Frontal cortex (tissue), 3 donors: ENCODE measurements at regions not wholly inside any gene's neighbourhood (a gene's known extent, or its start where the extent isn't known, plus 50 kb on each side); places are given as distances from the start of the nearest gene placed in this dataset.

Source experiments
- DNase-seq, 2 donors: peaks; one replicate each; pipeline ENCODE4 v3.0.0; 2012; ENCODE audit warnings: low spot score in 2 of 2
- FAIRE-seq: peaks from 2 replicates; lab custom pipeline; 2012; peaks lifted over from hg19 to GRCh38; lab: Jason Lieb, UNC
- donor health status: control.
- donor health status: control.
- donor health status: control.

DNA sequence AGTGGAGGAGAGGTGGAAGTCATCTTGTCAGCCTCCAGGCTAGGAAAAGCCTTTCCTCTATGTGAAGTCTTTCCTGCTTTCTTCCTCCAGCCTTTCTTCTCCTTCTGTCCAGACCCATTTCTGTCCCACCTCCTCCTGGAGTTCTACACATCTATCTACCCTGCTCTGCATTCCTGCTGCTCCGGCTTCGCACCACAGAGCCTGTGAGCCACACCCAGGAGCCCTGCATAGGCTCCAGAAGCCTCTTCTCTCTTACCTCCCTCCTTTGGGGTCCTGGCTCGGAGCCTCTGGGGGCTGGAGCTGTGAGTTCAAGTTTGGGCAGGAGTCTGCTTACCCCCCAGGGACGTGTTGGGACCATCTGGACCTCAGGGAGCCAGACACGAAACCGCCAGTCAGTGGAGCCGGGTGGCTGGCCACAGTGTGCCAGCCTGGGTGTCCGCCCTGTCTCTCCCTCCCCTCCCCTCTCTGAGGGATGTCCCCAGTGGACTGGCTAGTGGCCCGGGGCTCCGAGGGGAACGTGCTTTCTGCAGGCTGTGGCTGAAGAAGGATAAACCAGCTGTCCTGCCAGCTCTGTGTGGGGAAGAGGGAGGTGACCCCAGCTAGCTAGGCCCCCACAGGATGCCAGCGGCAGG, 99.2 kb downstream of the VEGFA start:
- FAIRE-seq (no peak), DNase-seq (no peak)

DNA sequence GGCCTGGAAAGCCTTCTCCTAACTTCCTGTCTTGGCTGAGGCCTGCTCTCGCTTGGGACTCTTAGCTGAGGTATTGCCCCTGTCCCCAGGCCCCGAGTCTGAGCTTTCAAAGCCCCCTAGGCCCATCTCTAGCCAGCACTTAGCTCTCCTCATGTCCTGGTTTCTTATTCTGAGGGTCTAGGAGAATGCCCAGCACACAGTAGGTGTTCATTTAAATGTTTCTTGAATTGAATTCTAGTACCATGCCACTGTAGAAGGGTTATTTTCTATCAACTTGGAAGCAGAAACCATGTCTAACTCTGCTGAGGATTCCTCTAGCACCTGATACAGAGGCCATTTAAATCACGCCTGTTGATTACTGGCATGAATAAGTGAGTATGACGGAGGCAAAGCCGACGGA, 98.5 kb downstream of the VEGFA start:
- no peak for DNase-seq

DNA sequence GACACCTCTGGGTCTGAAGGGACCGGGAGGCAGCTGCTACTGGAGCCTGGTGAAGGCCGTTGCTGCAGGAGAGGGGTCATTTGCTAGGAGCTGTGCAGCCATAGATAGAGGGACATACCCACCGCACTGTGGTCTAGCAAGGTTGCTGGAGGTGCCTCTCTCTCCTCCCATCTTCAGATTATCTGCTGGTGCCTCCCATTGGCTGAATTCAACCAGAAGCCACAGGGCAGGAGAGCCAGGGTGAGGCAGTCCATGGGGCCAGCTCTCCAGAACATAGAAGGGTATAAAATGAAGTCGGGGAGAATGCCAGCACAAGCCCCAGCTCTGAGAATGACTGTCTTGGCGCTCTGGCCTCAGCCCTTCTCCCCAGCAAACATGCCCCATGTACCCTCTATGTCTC, 98.0 kb downstream of the VEGFA start:
- FAIRE-seq (no peak), DNase-seq (no peak)

More for the DNA sequence above, 98.5 kb downstream of the VEGFA start:
- no peak for FAIRE-seq

DNA sequence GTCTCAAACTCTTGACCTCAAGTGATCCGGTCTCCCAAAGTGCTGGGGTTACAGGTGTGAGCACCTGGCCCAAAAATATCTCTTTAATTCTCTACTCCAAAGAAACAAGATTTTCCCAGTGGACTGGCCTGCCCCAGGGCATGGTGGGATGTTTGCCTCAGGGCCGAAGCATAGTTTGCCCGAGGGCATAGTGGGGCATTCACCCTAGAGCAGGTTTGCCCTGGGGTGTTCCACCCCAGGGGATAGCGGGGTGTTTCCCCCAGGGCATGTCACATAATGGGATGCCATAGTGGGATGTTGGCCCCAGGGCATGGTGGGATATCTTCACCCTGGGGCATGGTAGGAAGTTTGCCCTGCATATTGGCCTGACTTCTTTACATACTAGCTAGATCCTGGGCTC, 97.2 kb downstream of the VEGFA start:
- DNase-seq (no peak), FAIRE-seq (no peak)

DNA sequence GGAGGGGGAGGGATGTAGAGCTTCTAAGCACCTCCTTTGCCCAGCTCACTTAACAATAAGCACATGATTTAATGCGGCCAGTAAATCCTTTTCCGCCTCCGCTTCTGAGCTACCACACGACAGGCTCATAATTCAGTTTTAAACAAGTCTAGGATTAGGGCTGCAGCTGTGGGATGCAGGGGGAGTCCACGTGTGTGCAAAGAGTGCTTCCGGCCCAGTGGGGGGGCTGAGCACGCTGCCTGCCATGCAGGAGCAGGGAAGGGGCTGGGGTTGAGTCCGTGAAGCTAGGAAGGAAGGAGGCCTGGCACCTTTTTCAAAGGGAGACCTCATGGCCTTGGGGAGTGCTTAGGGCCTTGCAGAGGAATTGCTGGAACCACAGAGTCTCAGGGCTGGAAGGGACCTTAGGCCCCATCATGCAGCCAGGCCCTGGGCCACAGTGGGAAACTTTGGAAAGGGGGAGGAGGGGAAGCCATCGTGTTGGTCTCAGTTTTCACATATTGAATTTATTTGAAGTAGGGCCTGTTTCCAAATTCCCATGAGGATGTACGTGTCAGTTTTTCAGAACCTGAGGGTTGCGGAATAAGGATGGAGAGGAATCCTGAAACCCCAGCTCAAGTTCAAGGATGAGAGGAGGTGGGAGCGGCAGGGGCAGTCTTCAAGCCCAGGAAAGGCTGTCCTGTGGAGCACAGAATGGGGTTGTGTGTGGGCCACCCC, 96.1 kb downstream of the VEGFA start:
- FAIRE-seq = no peak
- no peak for DNase-seq

DNA sequence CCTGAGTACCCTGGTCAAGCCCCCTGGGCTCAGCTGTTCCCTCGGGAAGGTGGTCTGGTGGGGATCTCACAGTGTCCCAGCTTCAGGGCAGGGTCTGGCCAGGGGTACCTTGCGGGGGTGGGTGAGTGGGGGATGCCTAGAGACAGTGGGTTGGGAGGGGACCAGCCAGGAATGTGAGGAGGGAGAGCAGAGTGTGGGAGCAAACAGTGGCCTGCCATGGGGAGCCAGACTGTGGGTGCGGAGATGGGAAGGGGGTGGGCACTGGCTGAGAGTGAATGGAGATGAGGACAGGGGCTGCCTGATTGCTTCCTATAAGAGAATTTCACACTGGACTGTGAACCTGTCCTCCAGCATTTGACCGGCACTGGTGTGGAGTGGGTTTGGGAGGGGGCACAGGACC, 95.1 kb downstream of the VEGFA start:
- FAIRE-seq (no peak), DNase-seq (no peak)

DNA sequence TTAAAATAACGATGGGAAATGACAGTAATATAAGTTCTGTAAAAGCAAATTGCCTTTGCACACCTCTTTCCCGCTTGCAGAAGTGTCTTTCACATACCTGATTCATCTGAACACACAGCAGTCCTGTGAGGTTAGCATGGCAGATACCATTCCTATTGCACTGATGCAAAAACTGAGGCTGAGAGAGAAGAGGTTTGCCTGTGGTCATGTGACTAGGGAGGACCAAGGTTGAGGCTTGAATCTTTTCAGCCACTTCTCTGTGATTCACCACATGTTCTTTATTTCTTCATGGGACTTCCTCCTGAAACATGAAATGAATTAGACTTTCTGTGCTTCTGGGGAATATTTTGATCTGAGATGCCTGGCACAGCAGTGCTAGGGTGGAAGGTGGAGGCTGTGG, 92.9 kb downstream of the VEGFA start:
- no peak for FAIRE-seq
- no peak for DNase-seq

DNA sequence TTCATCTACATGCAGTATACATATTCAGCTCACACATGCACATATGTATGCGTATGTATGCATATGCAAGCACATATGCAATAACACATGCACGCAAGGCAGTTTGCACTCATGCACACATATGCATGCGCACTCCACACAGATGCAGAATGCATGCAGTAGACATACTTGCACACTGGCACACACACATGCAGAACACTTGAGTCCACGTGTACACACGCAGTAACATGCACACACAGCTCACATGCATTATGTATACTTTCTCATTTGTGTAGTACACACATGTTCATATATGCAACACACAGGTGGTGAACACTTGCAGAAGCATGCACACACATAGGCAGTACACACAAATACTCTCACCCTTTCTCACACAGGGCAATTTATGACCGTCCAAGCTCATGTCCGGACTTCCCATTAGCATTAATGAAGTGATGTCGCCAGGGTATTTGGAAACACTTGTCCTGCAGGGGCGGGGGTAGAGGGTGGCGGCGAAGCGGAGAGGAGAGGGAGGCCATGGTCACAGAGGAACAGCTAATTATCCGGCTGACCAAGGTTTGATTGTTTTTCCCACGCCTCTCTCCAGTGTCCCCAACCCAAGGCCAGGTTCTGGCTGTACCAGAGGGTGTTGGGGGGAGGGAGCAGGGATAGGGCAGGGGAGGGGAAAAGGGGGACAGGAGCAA, 91.3 kb downstream of the VEGFA start:
- DNase-seq (no peak), FAIRE-seq (no peak)

DNA sequence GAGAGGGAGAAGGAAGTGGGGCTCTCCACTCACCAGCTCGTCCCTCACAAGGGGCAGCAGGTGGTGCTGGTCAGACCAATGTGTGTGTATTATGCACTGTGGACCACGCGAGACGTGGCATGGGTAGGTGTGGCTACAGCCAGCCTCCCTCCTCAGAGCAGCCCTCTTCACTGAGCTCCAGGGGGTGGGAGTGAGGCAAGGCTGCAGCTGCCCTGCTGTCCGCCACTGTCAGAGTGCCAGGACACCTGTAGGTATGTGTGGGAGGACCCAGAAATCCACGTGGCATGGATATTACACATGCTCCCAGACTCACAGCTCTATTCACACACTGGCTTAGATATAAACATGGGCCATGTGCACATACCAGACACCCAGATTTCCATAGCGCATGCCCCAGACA, 90.3 kb downstream of the VEGFA start:
- DNase-seq (no peak), FAIRE-seq (no peak)

DNA sequence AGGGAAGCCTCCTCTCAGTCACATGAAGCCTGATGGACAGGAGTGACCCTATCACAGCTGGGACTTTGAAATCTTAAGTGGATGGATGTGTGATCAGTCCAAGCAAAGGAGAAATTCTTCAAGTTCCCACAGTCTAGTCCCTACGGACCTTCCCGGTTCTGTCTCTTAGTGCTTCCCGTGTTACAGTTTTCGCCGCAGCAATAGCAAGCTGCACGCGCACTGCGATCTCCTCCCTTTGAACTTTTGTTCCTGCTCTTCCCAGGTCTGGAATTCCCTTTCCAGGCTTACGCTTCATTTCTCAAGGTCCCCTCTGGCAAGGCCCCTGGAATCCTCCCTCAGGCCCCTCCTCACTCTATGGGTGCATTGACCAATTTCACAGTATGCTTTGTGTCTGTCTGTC, 89.2 kb downstream of the VEGFA start:
- FAIRE-seq = no peak
- DNase-seq = no peak

DNA sequence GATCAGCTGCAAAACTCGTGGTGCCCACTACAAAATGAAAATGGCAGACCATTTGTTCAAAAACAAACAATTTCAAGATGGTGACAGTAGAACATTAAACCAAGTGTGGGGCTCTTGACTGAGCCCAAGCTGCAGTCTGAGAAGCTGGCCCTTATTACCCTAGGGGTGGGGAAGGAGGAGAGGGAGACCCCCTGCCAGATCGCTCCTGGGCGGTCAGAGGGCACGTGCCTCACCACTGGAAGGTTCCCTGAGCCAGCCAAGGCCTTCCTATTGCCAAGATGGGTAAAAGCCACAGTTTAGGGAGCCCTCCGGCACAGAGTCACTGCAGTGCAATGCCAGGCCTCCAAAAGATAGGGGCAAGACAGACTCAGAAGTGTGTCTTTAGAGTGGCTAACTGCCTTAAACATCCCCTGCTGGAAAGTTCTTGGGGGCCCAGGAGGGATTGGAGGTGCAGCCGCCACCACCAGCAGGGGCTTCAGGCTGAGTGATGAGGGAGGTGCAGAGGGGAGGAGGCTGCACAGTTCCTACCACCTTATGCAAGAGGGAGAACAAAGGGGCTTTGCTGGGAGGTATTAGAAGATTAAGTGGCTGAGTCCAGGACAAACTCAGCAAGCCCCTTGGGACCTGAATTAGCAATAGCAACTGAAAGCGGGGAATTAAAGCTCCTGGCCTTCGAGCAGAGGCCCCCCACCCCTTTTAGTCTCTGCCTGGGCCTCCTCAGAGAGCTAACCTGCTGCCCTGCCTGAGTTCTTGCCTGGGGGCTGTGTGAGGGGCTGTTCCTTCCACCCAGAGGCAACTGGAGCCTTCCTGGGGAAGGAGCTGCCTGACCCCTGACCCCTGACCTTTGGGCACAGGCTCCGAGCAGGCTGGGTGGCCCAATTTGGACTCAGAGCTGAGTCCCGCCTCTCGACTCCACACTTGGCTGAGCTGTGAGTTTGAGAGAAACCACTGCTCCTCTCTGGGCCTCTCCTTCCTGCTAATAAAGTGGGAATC, 88.4 kb downstream of the VEGFA start:
- FAIRE-seq = no peak
- no peak for DNase-seq

DNA sequence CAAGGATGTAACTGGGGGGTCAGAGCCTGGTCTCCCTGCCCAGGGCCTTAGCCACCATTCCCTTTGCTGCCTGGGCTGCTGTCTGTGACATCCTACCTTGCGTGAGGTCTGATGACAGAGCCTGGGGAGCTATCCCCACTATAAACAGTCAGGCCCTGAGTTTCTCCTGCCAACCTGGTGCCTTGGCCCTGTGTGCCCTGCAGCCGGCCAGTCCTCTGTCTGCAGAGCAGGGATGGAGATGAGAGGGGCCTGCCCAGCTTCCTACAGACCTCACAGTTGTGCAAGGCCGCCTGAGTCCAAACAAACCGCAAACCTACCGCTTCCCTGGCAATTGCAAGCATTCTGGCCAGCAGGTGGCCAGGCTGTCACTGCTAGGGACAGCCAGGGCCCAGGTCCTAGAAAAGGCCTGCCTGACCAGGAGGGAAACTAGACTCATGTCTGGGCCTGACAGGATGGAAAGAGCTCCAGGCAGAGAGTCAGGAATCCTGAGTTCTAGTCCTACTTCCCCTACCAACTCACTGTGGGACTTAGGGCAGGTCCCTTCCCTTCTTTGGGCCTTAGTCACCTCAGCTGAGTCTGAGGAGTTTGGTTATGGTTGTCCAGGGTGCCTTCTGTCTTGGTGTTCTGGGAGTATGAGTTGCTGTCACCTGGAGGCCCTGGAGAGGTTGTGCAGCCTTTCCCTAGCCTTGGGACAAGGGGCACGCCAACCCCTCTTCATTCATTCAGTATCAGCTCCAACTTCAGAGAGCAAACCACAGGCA, 86.2 kb downstream of the VEGFA start:
- FAIRE-seq = no peak
- no peak for DNase-seq

DNA sequence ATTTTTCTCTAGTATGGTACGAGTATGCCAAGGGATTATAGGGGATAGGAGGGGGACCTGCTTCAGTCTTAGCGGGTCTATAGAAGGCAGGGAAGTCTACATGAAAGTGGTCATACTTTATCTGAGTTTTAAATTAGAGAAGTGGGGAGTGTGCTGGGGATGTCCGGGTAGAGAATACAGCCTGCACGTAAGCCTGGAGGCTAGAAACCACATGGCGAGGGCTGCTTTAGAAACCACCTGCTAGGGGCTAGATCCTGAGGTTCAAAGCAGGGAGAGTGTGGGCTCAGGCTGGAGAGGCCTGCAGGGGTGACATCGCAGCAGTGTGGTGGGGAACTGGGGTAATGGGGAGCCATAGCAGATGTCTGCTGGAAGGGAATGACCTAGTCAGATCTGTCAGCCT, 85.2 kb downstream of the VEGFA start:
- FAIRE-seq (no peak), DNase-seq (no peak)

DNA sequence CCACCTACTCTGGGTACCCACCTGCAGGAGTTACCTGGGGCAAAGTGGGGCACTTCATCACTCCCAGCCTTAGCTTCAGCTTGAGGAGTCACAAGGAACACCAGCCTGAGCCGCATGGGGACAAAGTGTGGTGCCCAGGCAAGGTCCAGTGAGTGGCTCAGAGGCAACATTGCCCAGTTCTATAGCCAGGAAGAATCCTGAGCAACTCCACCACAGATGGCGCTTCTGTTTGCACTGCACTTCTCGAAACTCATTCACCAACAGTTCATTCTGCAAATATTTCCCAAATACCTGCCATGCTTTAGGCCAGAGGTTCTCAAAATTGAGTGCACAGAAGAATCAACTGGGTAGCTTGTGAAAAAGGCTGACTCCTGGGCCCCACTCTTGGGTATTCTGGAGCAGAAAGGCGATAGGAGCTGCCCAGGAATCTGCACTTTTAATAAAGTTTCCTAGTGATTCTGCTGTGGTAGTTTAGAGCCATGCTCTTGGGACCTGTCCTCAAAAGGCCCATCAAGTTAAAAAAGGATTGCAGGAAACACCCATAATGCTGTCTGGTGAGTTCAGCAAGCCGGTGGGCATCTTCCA, 83.1 kb downstream of the VEGFA start:
- FAIRE-seq (no peak), DNase-seq (no peak)

DNA sequence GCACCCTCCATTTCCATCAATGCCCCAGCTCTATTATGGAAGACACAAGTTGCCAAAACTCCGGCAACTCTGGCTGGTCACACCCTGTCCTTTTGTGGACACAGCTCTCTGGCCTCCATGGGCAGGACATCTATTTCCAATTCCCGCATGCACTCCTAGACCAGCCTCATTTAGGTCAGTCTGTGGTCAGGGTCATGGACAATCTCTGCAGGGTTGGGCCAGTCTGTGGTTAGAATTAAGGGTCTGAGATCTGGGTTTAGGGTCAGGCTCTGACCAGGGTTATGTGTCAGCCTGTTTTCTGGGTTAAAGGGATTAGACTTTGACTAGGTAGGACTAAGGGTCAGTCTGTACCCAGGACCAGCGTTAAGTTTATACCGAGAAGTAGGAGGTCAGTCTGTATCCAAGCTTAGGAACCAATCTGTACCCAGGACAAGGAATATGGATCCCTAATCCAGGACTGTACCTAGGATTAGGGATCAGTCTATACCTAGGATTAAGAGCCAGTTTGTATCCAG, 82.4 kb downstream of the VEGFA start:
- no peak for FAIRE-seq
- no peak for DNase-seq

DNA sequence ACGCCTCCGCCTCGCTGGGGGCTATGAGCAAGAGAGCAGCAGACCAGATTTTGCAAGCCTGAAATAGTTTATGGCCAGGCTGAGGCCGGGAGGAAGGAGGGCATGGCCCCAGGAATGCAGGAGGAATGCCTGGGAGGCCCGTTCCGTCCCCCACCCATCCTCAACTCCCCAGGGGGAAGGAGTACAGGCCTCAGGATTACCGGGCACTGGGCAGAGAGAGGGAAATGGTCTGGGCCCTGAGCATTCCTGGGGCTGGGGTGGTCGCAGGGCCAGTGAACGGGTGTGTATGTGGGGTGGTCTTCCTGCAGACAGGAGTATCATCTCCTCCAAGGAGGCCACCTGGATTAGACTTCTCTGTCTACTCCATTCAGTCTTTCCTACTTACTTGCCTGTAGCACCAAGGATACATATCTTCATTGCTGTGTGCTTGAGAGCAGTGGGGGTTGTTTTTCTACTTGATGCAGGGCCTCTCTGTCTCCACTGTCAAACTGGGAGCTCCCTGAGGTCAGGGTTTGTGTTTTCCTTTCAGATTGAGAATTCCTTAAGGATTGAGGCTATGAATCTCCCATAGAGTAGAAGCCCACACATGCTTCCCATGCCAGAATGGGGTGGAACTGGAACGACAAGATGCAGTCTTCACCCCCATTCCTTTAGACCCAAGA, 81.3 kb downstream of the VEGFA start:
- DNase-seq (no peak), FAIRE-seq (no peak)

DNA sequence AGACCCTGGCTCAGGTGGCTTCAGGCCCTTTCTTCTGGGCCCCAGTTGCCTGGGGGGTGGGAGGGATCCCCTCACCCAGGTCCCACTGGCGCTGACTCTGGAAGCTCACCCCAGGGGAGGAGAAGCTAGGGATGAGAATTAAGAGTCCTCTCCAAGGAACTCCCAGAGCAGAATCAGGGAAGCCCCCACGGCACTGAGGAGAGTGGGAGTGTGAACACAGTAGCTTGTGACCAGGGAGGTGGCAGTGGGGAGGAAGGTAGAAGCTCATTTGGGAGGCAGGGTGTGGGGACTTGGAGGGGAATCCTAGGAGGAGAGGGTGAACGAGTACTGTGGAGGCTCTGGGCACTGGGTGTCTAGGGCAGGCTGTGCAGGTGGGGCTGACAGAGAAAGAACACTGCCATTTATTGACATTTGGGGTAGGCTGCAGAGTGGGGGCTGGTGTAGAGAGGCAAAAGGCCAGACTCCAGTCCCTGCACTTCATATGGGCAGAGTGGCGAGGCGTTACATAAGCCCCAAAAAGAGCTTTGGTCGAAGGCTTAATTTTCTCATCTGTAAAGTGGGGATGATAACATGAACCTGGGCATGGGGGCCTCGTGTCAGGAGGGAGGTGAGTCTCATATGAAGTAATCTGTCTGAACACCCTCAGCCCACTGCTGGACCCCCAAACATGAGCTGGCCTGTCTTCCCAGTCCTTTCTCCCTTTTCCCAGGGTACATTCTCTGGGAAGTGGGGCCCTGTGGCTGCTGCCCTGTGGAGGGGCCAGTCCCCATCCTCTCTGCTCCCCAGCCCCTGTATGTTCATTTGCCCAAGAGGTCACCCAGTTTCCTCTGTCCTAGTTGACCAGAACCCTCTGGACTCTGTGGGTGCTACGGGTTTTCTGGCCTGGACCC, 80.5 kb downstream of the VEGFA start:
- DNase-seq (no peak), FAIRE-seq (no peak)
